HL-60 (cell line): ENCODE measurements at regions not wholly inside any gene's neighbourhood (a gene's known extent, or its start where the extent isn't known, plus 50 kb on each side); places are given as distances from the start of the nearest gene placed in this dataset.

ENCODE experiments used
- GABPA ChIP-seq: IDR thresholded peaks from 2 replicates; pipeline ENCODE4 v1.6.1; 2012; ENCODE audit warnings: low read depth
- POLR2AphosphoS5 ChIP-seq: IDR thresholded peaks from 2 replicates; pipeline ENCODE4 v1.6.1; 2012; ENCODE audit warnings: low read depth
- SPI1 ChIP-seq: IDR thresholded peaks from 2 replicates; pipeline ENCODE4 v1.6.1; 2012; ENCODE audit warnings: low read depth, mild to moderate bottlenecking, borderline replicate concordance
- TF ChIP-seq, protein P1 (sequence below): IDR thresholded peaks from one replicate; pipeline ENCODE4 v1.5.1; 2011; ENCODE audit warnings: low read length, control low read depth, inconsistent platforms; ENCODE audit not compliant: insufficient read depth
- TF ChIP-seq, protein P2 (sequence below): IDR thresholded peaks from 2 replicates; pipeline ENCODE4 v1.6.1; 2012; ENCODE audit warnings: low read depth; ENCODE audit not compliant: insufficient replicate concordance

DNA sequence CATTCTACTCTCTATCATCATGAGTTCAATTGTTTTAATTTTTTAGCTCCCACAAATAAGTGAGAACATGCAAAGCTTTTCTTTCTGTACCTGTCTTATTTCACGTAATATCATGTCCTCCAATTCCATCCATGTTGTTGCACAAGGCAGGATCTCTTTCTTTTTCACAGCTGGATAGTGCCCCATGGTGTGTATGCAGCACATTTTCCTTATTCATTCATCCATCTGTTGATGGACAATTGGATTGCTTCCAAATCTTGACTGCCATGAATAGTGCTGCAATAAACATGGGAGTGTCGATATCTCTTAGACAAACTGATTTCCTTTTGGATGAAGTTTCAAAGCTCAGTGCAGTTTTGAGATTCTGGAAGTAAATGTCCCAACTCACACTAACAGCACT is 326.9 kb downstream of the FGF9 start:
- TF ChIP-seq, protein P1, sequence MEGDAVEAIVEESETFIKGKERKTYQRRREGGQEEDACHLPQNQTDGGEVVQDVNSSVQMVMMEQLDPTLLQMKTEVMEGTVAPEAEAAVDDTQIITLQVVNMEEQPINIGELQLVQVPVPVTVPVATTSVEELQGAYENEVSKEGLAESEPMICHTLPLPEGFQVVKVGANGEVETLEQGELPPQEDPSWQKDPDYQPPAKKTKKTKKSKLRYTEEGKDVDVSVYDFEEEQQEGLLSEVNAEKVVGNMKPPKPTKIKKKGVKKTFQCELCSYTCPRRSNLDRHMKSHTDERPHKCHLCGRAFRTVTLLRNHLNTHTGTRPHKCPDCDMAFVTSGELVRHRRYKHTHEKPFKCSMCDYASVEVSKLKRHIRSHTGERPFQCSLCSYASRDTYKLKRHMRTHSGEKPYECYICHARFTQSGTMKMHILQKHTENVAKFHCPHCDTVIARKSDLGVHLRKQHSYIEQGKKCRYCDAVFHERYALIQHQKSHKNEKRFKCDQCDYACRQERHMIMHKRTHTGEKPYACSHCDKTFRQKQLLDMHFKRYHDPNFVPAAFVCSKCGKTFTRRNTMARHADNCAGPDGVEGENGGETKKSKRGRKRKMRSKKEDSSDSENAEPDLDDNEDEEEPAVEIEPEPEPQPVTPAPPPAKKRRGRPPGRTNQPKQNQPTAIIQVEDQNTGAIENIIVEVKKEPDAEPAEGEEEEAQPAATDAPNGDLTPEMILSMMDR = no peak
- no peak for TF ChIP-seq POLR2AphosphoS5
- TF ChIP-seq, protein P2, sequence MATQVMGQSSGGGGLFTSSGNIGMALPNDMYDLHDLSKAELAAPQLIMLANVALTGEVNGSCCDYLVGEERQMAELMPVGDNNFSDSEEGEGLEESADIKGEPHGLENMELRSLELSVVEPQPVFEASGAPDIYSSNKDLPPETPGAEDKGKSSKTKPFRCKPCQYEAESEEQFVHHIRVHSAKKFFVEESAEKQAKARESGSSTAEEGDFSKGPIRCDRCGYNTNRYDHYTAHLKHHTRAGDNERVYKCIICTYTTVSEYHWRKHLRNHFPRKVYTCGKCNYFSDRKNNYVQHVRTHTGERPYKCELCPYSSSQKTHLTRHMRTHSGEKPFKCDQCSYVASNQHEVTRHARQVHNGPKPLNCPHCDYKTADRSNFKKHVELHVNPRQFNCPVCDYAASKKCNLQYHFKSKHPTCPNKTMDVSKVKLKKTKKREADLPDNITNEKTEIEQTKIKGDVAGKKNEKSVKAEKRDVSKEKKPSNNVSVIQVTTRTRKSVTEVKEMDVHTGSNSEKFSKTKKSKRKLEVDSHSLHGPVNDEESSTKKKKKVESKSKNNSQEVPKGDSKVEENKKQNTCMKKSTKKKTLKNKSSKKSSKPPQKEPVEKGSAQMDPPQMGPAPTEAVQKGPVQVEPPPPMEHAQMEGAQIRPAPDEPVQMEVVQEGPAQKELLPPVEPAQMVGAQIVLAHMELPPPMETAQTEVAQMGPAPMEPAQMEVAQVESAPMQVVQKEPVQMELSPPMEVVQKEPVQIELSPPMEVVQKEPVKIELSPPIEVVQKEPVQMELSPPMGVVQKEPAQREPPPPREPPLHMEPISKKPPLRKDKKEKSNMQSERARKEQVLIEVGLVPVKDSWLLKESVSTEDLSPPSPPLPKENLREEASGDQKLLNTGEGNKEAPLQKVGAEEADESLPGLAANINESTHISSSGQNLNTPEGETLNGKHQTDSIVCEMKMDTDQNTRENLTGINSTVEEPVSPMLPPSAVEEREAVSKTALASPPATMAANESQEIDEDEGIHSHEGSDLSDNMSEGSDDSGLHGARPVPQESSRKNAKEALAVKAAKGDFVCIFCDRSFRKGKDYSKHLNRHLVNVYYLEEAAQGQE = no peak
- TF ChIP-seq GABPA = no peak
- no peak for TF ChIP-seq SPI1
